H9 (cell line): ENCODE measurements at regions not wholly inside any gene's neighbourhood (a gene's known extent, or its start where the extent isn't known, plus 50 kb on each side); places are given as distances from the start of the nearest gene placed in this dataset.
"Not testable (repeated sequence)": the region's sequence is repeated elsewhere in the genome, so short reads cannot be mapped to it uniquely, and the experiment has no call there.

Source experiments
- DNase-seq: peaks from one replicate; pipeline ENCODE4 v3.0.0-alpha.2; 2017
- H2AFZ ChIP-seq: one replicate; pipeline ENCODE4 v1.6.1; 2013; ENCODE audit warnings: mild to moderate bottlenecking, low read length, control low read depth, moderate library complexity
- H2AK5ac ChIP-seq: 2 replicates; pipeline ENCODE4 v1.6.1; 2013; ENCODE audit warnings: low read length, control low read depth, mixed read lengths; ENCODE audit not compliant: insufficient read length
- H2BK120ac ChIP-seq: one replicate; pipeline ENCODE4 v1.6.1; 2013; ENCODE audit warnings: low read depth, mild to moderate bottlenecking, low read length, control low read depth, inconsistent platforms; ENCODE audit not compliant: poor library complexity, severe bottlenecking
- H2BK12ac ChIP-seq: 2 replicates; pipeline ENCODE4 v1.6.1; 2013; ENCODE audit warnings: low read length, control low read depth, mixed read lengths, low read depth; ENCODE audit not compliant: insufficient read length
- H2BK15ac ChIP-seq: 2 replicates; pipeline ENCODE4 v1.6.1; 2013; ENCODE audit warnings: low read depth, low read length, control low read depth
- H2BK20ac ChIP-seq: one replicate; pipeline ENCODE4 v1.6.1; 2013; ENCODE audit warnings: low read depth, mild to moderate bottlenecking, low read length, control low read depth, inconsistent platforms; ENCODE audit not compliant: poor library complexity, severe bottlenecking
- H2BK5ac ChIP-seq: 2 replicates; pipeline ENCODE4 v1.6.1; 2013; ENCODE audit warnings: low read length, control low read depth, mixed read lengths; ENCODE audit not compliant: insufficient read length
- H3K14ac ChIP-seq: 2 replicates; pipeline ENCODE4 v1.6.1; 2013; ENCODE audit warnings: low read length, control low read depth; ENCODE audit not compliant: insufficient read depth
- H3K18ac ChIP-seq: 2 replicates; pipeline ENCODE4 v1.6.1; 2013; ENCODE audit warnings: low read depth, mild to moderate bottlenecking, mixed read lengths, low read length, control low read depth; ENCODE audit not compliant: insufficient read length
- H3K23ac ChIP-seq: 2 replicates; pipeline ENCODE4 v1.6.1; 2013; ENCODE audit warnings: low read length, control low read depth, mixed read lengths, low read depth; ENCODE audit not compliant: insufficient read length
- H3K23me2 ChIP-seq: 2 replicates; pipeline ENCODE4 v1.6.1; 2013; ENCODE audit warnings: low read depth, mild to moderate bottlenecking, mixed read lengths, low read length, control low read depth; ENCODE audit not compliant: insufficient read length, poor library complexity, severe bottlenecking
- H3K27ac ChIP-seq: 2 replicates; pipeline ENCODE4 v1.5.1; 2013; ENCODE audit warnings: low read length, control low read depth, mixed read lengths, low read depth; ENCODE audit not compliant: insufficient read length
- H3K27me3 ChIP-seq: 2 replicates; pipeline ENCODE4 v1.6.1; 2013; ENCODE audit warnings: low read length, control low read depth, inconsistent platforms; ENCODE audit not compliant: insufficient read depth
- H3K4ac ChIP-seq: 2 replicates; pipeline ENCODE4 v1.6.1; 2013; ENCODE audit warnings: low read depth, mild to moderate bottlenecking, control low read depth, inconsistent platforms, low read length, moderate library complexity
- H3K4me1 ChIP-seq: 2 replicates; pipeline ENCODE4 v1.6.1; 2013; ENCODE audit warnings: low read length, control low read depth, inconsistent platforms; ENCODE audit not compliant: insufficient read depth
- H3K4me2 ChIP-seq: 2 replicates; pipeline ENCODE4 v1.6.1; 2013; ENCODE audit warnings: low read length, control low read depth, mixed read lengths; ENCODE audit not compliant: insufficient read length, insufficient read depth
- H3K56ac ChIP-seq: 2 replicates; pipeline ENCODE4 v1.6.1; 2013; ENCODE audit warnings: low read depth, mild to moderate bottlenecking, mixed read lengths, low read length, control low read depth; ENCODE audit not compliant: insufficient read length
- H3K79me1 ChIP-seq: 2 replicates; pipeline ENCODE4 v1.6.1; 2013; ENCODE audit warnings: low read depth, mild to moderate bottlenecking, moderate library complexity, low read length, control low read depth, inconsistent platforms; ENCODE audit not compliant: insufficient read depth, poor library complexity, severe bottlenecking
- H3K79me2 ChIP-seq: 2 replicates; pipeline ENCODE4 v1.6.1; 2013; ENCODE audit warnings: low read length, control low read depth, inconsistent platforms; ENCODE audit not compliant: insufficient read depth
- H3K9ac ChIP-seq: 2 replicates; pipeline ENCODE4 v1.6.1; 2013; ENCODE audit warnings: low read length, control low read depth, mixed read lengths; ENCODE audit not compliant: insufficient read length; ENCODE audit errors: extremely low read depth
- H3K9me3 ChIP-seq: one replicate; pipeline ENCODE4 v1.6.1; 2013; ENCODE audit warnings: low read depth, low read length, inconsistent platforms; ENCODE audit not compliant: control insufficient read depth
- H3T11ph ChIP-seq: one replicate; pipeline ENCODE4 v1.6.1; 2013; ENCODE audit warnings: mild to moderate bottlenecking, low read length, control low read depth, inconsistent platforms
- H4K20me1 ChIP-seq: one replicate; pipeline ENCODE4 v1.6.1; 2013; ENCODE audit not compliant: control insufficient read depth, insufficient read length, insufficient read depth
- H4K5ac ChIP-seq: 2 replicates; pipeline ENCODE4 v1.6.1; 2013; ENCODE audit warnings: low read depth, mild to moderate bottlenecking, mixed read lengths, low read length, control low read depth; ENCODE audit not compliant: insufficient read length
- H4K8ac ChIP-seq: replicated peaks from 2 replicates; pipeline ENCODE4 v1.6.1; 2013; ENCODE audit warnings: low read length, control low read depth, mixed read lengths, low read depth; ENCODE audit not compliant: insufficient read length
- H4K91ac ChIP-seq: 2 replicates; pipeline ENCODE4 v1.6.1; 2013; ENCODE audit warnings: low read depth, mild to moderate bottlenecking, moderate library complexity, mixed read lengths, low read length, control low read depth; ENCODE audit not compliant: insufficient read length
- H3K27ac Mint-ChIP-seq, 3 experiments: 2 replicates in 2 of 3; 3 replicates in 1 of 3; pipeline ENCODE4 v1.8.0; 2020 to 2021; ENCODE audit warnings: mixed read lengths in 3 of 3, mild to moderate bottlenecking in 1 of 3, moderate library complexity in 1 of 3
- H3K27me3 Mint-ChIP-seq: 2 replicates; pipeline ENCODE4 v1.8.0; 2021; ENCODE audit warnings: low read depth, mild to moderate bottlenecking, moderate library complexity, mixed read lengths
- H3K36me3 Mint-ChIP-seq, 3 experiments: 2 replicates in 2 of 3; 3 replicates in 1 of 3; pipeline ENCODE4 v1.8.0; 2020 to 2021; ENCODE audit warnings: low read depth in 3 of 3, mixed read lengths in 3 of 3; ENCODE audit not compliant: insufficient read depth in 1 of 3
- H3K4me1 Mint-ChIP-seq, 2 experiments: 2 replicates each; pipeline ENCODE4 v1.8.0; 2020; ENCODE audit warnings: mixed read lengths in 2 of 2
- H3K4me3 Mint-ChIP-seq, 2 experiments: 2 replicates in 1 of 2; 3 replicates in 1 of 2; pipeline ENCODE4 v1.8.0; 2020 to 2021; ENCODE audit warnings: mild to moderate bottlenecking in 2 of 2, mixed read lengths in 2 of 2, moderate library complexity in 1 of 2
- H3K9me3 Mint-ChIP-seq, 2 experiments: 2 replicates in 1 of 2; 3 replicates in 1 of 2; pipeline ENCODE4 v1.8.0; 2020; ENCODE audit warnings: mild to moderate bottlenecking in 2 of 2, mixed read lengths in 2 of 2, moderate library complexity in 1 of 2
- WGBS: extraction: QIAGEN DNeasy Blood & Tissue Kit; methylation state at CpG from one replicate; pipeline ENCODE4 v1.1.7; 2013; ENCODE audit warnings: missing lambda C conversion rate, low lambda C conversion rate, mixed read lengths; ENCODE audit not compliant: insufficient read length; ENCODE audit errors: extremely low coverage; 5-methylcytosine and 5-hydroxymethylcytosine counted together
- TF ChIP-seq, protein P1 (sequence below): fragments of 200-600 bp; sonication (generic); conservative IDR thresholded peaks from 3 replicates; pipeline ENCODE4 v1.8.0; 2021; ENCODE audit warnings: antibody characterized with exemption, mild to moderate bottlenecking

DNA sequence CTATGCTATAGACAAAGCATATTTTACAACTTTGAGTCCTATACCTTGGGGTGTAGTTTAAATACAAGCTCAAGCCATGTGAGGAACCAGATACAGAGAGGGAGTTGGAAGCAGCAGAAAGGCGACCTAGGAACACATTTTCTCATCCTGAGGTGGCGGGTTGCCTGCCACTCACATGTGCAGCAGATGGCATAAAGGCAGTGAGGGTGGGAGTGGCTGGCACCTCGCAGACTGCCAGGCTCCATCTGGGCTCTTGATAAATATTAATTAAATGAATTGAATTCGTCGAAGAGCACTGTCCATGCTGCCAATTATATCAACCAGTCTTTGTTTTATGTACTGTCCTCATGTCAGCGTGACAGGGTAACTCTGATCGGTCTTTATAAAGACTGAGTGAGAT, 79.0 kb upstream of the SEMA3C start:
- Histone ChIP-seq H3K79me1 (no peaks in the 10 kb centered on the region), H2BK12ac (no peak overlapping the region), H2BK120ac (no peak overlapping the region), H4K8ac (no peak overlapping the region), H2AK5ac (no peak overlapping the region), H3K27ac (no peak overlapping the region), H3K4me2 (no peak overlapping the region), H3K14ac (no peak overlapping the region), H3K27me3 (no peaks in the 10 kb centered on the region), H2BK20ac (no peak overlapping the region), H2BK15ac (no peak overlapping the region), H3K9me3 (no peaks in the 10 kb centered on the region), H3K9ac (no peak overlapping the region), H3K79me2 (no peaks in the 10 kb centered on the region), H3K4ac (no peak overlapping the region), H3K4me1 (no peaks in the 10 kb centered on the region), H3T11ph (no peak overlapping the region), H4K5ac (no peak overlapping the region), H2BK5ac (no peak overlapping the region), H2AFZ (no peak overlapping the region), H3K18ac (no peak overlapping the region), H4K91ac (no peak overlapping the region), H4K20me1 (no peaks in the 10 kb centered on the region), H3K23me2 (no peaks in the 10 kb centered on the region), H3K23ac (no peak overlapping the region), H3K56ac (no peak overlapping the region)
- Mint-ChIP-seq H3K36me3 (no peaks in the 10 kb centered on the region), H3K27me3 (no peaks in the 10 kb centered on the region; the same call in 1 of the 2 replicates), H3K4me1 (no peaks in the 10 kb centered on the region), H3K27ac (no peak overlapping the region), H3K9me3 (no peaks in the 10 kb centered on the region), H3K4me3 (no peak overlapping the region)
- no peak for DNase-seq
- TF ChIP-seq, protein P1, sequence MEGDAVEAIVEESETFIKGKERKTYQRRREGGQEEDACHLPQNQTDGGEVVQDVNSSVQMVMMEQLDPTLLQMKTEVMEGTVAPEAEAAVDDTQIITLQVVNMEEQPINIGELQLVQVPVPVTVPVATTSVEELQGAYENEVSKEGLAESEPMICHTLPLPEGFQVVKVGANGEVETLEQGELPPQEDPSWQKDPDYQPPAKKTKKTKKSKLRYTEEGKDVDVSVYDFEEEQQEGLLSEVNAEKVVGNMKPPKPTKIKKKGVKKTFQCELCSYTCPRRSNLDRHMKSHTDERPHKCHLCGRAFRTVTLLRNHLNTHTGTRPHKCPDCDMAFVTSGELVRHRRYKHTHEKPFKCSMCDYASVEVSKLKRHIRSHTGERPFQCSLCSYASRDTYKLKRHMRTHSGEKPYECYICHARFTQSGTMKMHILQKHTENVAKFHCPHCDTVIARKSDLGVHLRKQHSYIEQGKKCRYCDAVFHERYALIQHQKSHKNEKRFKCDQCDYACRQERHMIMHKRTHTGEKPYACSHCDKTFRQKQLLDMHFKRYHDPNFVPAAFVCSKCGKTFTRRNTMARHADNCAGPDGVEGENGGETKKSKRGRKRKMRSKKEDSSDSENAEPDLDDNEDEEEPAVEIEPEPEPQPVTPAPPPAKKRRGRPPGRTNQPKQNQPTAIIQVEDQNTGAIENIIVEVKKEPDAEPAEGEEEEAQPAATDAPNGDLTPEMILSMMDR: no peak
- no CpG with 5 or more reads among the region's 7 CpGs for WGBS

DNA sequence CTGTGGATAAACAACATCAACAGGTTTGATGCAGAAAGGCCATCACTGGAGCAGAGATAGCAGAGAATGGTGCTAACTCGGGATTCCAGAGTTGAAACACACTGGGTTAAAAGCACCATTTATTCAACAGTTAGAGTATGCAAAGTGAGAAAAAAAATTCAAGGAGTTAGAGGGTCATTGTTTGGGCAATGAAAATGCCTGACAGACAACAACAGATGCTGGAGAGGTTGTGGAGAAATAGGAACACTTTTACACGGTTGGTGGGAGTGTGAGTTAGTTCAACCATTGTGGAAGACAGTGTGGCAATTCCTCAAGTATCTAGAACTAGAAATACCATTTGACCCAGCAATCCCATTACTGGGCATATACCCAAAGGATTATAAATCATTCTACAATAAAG, 77.4 kb upstream of the SEMA3C start:
- not testable (repeated sequence) for H3K36me3 Mint-ChIP-seq, H3K4me1 ChIP-seq, H4K5ac ChIP-seq, H3T11ph ChIP-seq, H2BK20ac ChIP-seq, H2AFZ ChIP-seq, H3K27me3 ChIP-seq, H4K91ac ChIP-seq, H3K23ac ChIP-seq, H2BK120ac ChIP-seq, H3K4ac ChIP-seq, H3K27me3 Mint-ChIP-seq, H3K9ac ChIP-seq, H3K27ac Mint-ChIP-seq, H3K23me2 ChIP-seq, H3K9me3 Mint-ChIP-seq, DNase-seq, H3K4me3 Mint-ChIP-seq, H3K9me3 ChIP-seq, H3K14ac ChIP-seq, H3K56ac ChIP-seq, H4K20me1 ChIP-seq, H3K4me2 ChIP-seq, H2BK12ac ChIP-seq, H2BK15ac ChIP-seq, H2BK5ac ChIP-seq, H2AK5ac ChIP-seq, H3K27ac ChIP-seq, H3K79me2 ChIP-seq, H3K4me1 Mint-ChIP-seq, H3K18ac ChIP-seq, H4K8ac ChIP-seq, H3K79me1 ChIP-seq
- no CpG with 5 or more reads among the region's 2 CpGs for WGBS
